ENCODE measurements at regions not wholly inside any gene's neighbourhood (a gene's known extent, or its start where the extent isn't known, plus 50 kb on each side); places are given as distances from the start of the nearest gene placed in this dataset.

GRCh38 chr10:8327140-8327423 lies 272.6 kb downstream of the GATA3 start:
- TF ChIP-seq CTCF (IDR thresholded peaks at IDR 0.05) (no peak), POLR2A (IDR thresholded peaks at IDR 0.05) (no peak), POLR2AphosphoS5 (IDR thresholded peaks at IDR 0.05) (no peak)
